Uterus (tissue), 2 donors: ENCODE measurements at regions not wholly inside any gene's neighbourhood (a gene's known extent, or its start where the extent isn't known, plus 50 kb on each side); places are given as distances from the start of the nearest gene placed in this dataset.

Experiments
- CTCF ChIP-seq, 4 experiments: fragments of 200-600 bp in 2 of 4; fragments of 450-650 bp in 2 of 4; sonication (generic) in 2 of 4; IDR thresholded peaks; one replicate each; pipeline ENCODE4 v1.5.1; 2016 to 2019; ENCODE audit warnings: antibody characterized with exemption in 4 of 4, mild to moderate bottlenecking in 2 of 4, moderate library complexity in 1 of 4
- POLR2A ChIP-seq, 2 donors: fragments of 450-650 bp; IDR thresholded peaks; one replicate each; pipeline ENCODE4 v1.6.1; 2016; ENCODE audit warnings: antibody characterized with exemption in 2 of 2, mild to moderate bottlenecking in 1 of 2, moderate library complexity in 1 of 2

DNA sequence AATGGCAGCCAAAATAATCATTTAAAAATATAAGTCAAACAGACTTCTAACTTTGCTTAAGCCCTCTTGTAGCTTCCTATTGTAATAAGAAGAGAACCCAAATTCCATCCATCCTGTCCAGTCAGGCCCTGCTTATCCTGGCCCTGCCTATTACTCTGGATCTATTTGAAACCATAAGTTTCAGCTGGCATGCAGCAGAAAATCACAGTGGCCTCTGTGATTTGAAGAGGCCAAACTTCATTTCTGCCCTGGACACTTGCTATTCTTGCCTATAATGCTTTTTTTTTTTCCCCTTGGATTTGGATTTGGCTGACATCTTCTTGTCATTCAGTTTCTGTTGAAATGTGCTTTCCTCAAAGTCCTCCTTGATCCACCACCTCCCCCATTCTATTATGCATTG is 642.8 kb downstream of the USP25 start:
- no peak for TF ChIP-seq POLR2A (IDR thresholded peaks at IDR 0.05)
- TF ChIP-seq CTCF (IDR thresholded peaks at IDR 0.05), result no peak
